ENCODE measurements at regions not wholly inside any gene's neighbourhood (a gene's known extent, or its start where the extent isn't known, plus 50 kb on each side); places are given as distances from the start of the nearest gene placed in this dataset.

GRCh38 chr10:17519457-17519856 is 65.1 kb upstream of the ST8SIA6 start:
- intact Hi-C loops (cut with DNase I), result no loop called here
- no peaks in the 10 kb centered on the region for H3K27me3 ChIP-seq
- no peaks in the 10 kb centered on the region for H3K9me3 ChIP-seq
- no peak for DNase-seq
- H3K4me1 ChIP-seq (ENCODE audit: insufficient read depth), result no peaks in the 10 kb centered on the region
- H3K4me3 ChIP-seq, result no peak overlapping the region
- no peak overlapping the region for H3K27ac ChIP-seq
- TF ChIP-seq, protein P1, sequence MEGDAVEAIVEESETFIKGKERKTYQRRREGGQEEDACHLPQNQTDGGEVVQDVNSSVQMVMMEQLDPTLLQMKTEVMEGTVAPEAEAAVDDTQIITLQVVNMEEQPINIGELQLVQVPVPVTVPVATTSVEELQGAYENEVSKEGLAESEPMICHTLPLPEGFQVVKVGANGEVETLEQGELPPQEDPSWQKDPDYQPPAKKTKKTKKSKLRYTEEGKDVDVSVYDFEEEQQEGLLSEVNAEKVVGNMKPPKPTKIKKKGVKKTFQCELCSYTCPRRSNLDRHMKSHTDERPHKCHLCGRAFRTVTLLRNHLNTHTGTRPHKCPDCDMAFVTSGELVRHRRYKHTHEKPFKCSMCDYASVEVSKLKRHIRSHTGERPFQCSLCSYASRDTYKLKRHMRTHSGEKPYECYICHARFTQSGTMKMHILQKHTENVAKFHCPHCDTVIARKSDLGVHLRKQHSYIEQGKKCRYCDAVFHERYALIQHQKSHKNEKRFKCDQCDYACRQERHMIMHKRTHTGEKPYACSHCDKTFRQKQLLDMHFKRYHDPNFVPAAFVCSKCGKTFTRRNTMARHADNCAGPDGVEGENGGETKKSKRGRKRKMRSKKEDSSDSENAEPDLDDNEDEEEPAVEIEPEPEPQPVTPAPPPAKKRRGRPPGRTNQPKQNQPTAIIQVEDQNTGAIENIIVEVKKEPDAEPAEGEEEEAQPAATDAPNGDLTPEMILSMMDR (IDR thresholded peaks at IDR 0.05), result no peak
- no peak for TF ChIP-seq EP300 (IDR thresholded peaks at IDR 0.05)
- no peak for TF ChIP-seq POLR2A (IDR thresholded peaks at IDR 0.05)
- H3K36me3 ChIP-seq, result no peaks in the 10 kb centered on the region

DNA sequence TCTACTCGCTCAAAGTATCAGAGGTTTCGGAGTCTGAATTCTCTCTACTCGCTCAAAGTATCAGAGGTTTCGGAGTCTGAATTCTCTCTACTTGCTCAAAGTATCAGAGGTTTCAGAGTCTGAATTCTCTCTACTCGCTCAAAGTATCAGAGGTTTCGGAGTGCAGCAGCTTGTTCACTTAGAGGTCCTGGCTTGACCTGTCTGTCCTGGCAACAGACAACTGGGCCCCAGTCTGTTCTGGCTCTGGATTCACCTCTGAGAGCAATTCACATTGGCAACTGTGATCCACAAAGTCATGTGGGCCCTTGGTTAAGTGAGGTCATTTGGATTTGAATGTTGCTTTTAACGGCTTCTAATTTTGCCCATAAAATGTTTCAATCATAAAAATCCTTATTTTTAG is 63.9 kb upstream of the ST8SIA6 start:
- Histone ChIP-seq H3K9me3 (no peaks in the 10 kb centered on the region), H3K4me3 (no peak overlapping the region), H3K27me3 (no peaks in the 10 kb centered on the region), H3K4me1 (ENCODE audit: insufficient read depth) (no peaks in the 10 kb centered on the region), H3K27ac (no peak overlapping the region), H3K36me3 (no peaks in the 10 kb centered on the region)
- no peak for DNase-seq
- TF ChIP-seq, protein P1 (IDR thresholded peaks at IDR 0.05), result no peak
- TF ChIP-seq EP300 (IDR thresholded peaks at IDR 0.05) (no peak), POLR2A (IDR thresholded peaks at IDR 0.05) (no peak)
- 93 to 97% (median 97%) methylated on average over 7 of the region's 7 CpGs for WGBS, 3 donors
- intact Hi-C loops (cut with DNase I), result no loop called here

DNA sequence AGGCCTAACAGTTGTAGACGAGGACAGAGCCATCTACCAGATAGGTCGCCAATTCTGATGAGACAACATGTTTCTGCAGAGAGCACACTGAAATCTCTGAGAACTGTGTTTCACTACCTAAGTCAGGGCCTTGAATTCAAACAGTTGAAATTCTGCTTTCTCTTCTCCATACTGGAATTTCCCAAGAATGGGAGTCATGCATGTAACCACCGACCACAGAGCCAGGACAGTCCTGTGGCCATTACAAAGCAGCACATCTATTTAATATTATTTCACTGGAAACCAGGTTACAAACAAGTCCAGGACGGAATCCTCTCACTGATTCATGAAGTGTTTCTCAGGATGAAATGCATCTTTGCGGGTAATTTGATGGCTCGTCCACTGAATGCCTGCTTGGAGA is 62.0 kb upstream of the ST8SIA6 start:
- Histone ChIP-seq H3K27ac (no peak overlapping the region), H3K4me3 (no peak overlapping the region), H3K36me3 (no peaks in the 10 kb centered on the region), H3K4me1 (ENCODE audit: insufficient read depth) (no peaks in the 10 kb centered on the region), H3K27me3 (no peaks in the 10 kb centered on the region), H3K9me3 (no peaks in the 10 kb centered on the region)
- intact Hi-C loops (cut with DNase I), result no loop called here
- no peak for DNase-seq
- WGBS, 3 donors, result 78 to 96% (median 83%) methylated on average over 6 of the region's 6 CpGs
- TF ChIP-seq POLR2A (IDR thresholded peaks at IDR 0.05) (no peak), EP300 (IDR thresholded peaks at IDR 0.05) (no peak)

- Histone ChIP-seq H3K4me3 (no peak overlapping the region), H3K27me3 (no peaks in the 10 kb centered on the region), H3K27ac (no peak overlapping the region), H3K4me1 (ENCODE audit: insufficient read depth) (no peaks in the 10 kb centered on the region), H3K9me3 (no peaks in the 10 kb centered on the region), H3K36me3 (no peaks in the 10 kb centered on the region)
- peak in 3 of 5 donors; percentile 19 to 24 (median 24) for DNase-seq
- 28 to 53% (median 50%) methylated on average over 5 of the region's 5 CpGs for WGBS, 3 donors
- intact Hi-C loops (cut with DNase I), result no loop called here
- TF ChIP-seq EP300 (IDR thresholded peaks at IDR 0.05) (no peak), POLR2A (IDR thresholded peaks at IDR 0.05) (no peak)
- TF ChIP-seq, protein P1 (IDR thresholded peaks at IDR 0.05), result no peak
Observed at GRCh38 chr10:17512341-17513001, 58.1 kb upstream of the ST8SIA6 start.

DNA sequence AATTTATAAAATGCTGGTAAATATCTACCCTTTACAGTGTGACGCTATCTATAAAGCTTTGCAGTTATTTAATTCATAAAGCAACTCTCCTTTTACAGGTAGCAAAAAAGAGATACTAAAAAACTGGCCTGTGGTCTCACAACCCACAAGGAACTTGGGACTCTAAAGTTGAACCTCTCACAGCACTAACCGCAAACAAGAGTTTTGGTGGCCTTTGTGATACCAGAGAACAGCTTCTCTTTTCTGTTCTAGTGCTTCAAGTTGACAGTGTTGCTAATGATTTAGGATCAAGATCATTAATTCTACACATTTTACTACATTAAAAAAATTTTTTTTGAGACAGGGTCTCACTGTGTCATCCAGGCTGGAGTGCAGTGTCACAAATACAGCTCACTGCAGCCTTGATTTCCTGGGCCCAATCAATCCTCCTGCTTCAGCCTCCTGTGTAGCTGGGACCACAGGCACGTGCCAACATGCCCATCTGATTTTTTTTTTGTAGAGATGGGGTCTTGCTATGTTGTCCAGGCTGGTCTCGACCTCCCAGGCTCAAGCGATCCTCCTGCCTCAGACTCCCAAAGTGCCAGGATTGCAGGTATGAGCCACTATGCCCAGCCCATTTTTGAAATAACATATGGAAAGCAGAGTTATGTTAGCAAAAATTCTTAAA is 56.0 kb upstream of the ST8SIA6 start:
- no peak for DNase-seq
- intact Hi-C loops (cut with DNase I), result no loop called here
- no peaks in the 10 kb centered on the region for H3K27me3 ChIP-seq
- WGBS, 3 donors, result 86 to 91% (median 90%) methylated on average over 5 of the region's 5 CpGs
- no peaks in the 10 kb centered on the region for H3K4me1 ChIP-seq (ENCODE audit: insufficient read depth)
- no peak overlapping the region for H3K27ac ChIP-seq
- TF ChIP-seq POLR2A (IDR thresholded peaks at IDR 0.05), result no peak
- TF ChIP-seq, protein P1 (IDR thresholded peaks at IDR 0.05), result no peak
- TF ChIP-seq EP300 (IDR thresholded peaks at IDR 0.05), result no peak
- H3K36me3 ChIP-seq, result no peaks in the 10 kb centered on the region
- H3K9me3 ChIP-seq, result no peaks in the 10 kb centered on the region
- H3K4me3 ChIP-seq, result no peak overlapping the region
